ENCODE measurements at regions not wholly inside any gene's neighbourhood (a gene's known extent, or its start where the extent isn't known, plus 50 kb on each side); places are given as distances from the start of the nearest gene placed in this dataset.
"Not testable (repeated sequence)": the region's sequence is repeated elsewhere in the genome, so short reads cannot be mapped to it uniquely, and the experiment has no call there.

DNA sequence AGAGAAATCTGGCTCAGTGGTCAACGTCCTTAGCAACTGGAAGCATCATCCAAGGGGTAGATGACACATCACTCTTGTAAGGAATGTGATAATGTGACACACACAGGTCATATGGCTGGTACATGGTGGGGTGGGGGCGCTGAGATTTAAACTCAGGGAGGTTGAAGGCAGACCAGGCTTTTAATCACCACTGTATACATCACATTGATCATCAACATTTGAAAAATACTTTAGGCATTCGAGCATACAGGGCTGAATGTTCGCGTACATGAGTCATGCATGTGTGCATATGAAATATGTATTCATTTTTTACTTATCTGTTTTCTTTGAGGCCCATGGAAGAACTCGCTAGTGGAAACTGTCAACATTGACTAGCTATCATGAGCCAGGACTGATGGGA is 976.4 kb downstream of the VRK1 start:
- no peak for DNase-seq

DNA sequence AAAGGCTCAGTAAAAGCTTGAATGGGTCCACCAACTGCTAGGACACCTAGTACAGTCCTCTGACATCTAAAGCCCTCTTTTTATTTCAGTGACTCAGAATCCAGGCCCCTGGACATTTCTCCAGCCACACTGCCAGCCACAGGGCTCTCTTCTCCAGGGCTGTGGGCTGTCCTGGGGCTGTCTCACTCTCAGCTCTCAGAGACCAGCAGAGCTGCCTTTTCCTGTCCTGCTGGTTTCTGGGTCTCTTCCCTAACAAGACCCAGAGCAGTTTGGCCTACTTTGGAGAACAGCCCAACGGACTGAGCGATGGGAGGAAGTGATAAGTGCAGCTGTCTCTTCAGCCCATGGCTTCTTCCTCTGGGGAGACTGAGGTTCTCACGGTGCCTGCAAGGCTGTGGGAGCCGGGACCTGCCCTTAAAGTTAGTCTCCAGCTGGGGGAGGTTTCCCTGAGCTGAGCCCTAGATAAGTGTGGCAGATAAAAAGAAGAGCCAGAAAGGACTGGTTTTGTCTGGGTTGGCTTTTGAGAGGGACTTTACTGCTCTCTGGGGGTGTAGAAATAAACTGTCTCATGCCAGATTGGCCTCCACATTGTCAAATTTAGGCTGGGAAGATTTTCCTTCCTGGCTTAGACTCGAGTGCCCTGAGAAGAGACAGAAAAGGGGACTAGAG is 979.8 kb downstream of the VRK1 start:
- DNase-seq = no peak

DNA sequence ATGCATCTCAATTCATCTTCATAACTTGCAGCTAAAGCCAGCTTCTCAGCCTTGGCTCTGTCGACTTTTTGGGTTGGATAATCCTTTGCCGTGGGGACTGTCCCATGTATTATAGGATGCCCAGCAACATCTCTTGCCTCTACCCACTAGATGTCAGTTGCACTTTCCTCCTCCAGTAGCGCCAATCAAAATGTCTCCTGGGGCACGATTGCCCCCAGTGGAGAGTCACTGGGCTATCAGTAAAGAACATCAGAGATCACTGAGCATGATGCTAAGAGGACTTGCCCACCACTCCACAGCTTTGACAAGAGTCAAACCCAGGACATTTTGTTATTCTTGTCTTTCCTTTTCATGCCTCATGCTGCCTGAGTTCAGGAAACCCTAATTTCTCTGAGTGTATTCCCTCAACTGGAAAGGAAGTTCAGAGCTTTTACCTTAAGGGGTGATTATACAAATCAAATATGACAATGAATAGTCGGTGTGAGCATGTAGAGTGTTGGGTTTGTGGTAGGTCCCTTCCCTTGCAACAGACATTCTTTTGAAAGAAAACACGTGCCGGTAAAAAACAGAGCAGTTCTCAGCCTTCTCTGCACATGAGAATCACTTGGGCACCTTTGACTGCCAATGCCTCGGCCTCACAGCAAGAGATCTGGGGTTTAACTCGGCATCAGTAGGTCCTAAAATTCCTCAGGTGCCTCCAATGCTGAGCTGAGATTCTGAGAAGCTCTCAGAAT is 980.6 kb downstream of the VRK1 start:
- no peak for DNase-seq

DNA sequence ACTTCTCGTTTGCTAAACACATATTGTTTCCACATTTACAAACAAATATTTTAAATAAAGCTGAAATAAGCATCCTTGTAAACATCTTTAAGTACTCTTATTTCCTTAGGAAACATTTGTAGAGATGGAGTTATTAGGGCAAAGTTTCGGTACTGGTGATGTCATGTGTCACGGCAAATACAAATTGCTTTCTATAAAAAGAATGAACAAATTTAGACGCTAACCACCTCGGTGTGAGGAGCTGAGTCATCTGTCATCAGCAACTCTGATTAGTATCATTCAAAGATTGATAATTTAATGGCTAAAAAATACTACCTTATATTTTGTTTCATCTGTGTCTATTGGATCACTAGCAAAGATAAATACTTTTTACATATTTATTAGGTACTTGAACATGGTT is 982.0 kb downstream of the VRK1 start:
- DNase-seq = no peak

DNA sequence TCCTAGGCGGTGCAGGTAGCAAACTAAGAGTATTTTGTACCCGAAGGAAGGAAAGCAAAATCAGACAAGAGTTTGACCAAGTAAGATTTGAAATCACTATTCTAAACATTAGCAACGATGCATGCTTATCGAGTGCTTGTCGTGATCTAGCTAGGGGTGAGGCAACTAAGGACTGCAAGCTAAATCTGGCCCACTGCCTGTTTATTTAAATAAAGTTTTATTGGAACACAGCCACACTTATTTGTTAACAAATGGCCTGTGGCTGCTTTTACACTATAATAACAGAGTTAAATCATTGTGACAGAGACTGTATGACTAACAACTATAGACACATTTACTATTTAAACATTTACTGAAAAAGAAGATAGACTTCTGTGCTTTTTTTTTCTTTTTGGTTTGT is 983.6 kb downstream of the VRK1 start:
- DNase-seq = no peak

DNA sequence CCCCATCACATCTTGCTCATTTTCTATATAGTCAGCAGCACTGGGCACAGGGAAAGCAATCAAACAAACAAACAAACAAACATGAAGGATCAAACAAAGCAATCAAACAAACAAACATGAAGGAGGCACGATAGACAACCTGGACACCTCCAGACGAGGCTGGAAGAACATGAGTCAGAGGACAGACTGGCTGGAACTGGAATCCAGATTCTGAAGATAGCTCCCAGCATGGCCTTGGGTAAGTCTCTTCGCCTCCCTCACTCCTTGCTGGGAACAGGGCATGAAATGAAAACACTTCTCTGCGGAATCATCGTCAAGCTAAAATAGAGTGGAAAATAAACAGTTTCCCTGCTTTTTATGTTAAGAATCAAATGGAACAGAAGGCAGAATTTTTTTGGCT is 984.8 kb downstream of the VRK1 start:
- DNase-seq = no peak

DNA sequence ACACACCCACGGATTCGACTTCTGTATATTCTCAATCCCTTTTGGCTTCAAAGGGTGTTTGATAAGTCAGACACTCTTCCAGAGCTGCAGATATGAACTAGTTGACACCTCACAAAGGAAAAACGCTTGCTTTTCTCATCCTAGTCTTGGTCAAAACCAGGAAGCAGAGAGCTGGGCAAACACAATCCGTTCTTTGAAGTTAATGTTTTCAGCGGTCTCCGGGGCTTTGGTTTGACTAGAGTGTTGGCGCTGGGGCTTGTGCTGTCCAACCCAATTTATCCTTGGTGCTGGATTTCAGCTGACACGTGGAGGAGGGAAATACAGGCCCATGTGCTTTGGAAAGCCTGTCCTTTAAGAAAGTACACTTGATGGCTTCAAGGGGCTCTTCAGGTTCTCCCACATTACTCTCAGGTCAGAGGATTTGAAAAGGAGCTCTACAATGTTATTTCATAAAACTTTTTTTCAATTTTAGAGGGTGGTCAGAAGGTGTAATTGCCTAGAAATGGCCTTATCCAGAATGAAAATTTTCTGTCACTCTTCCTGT is 985.8 kb downstream of the VRK1 start:
- DNase-seq = no peak

DNA sequence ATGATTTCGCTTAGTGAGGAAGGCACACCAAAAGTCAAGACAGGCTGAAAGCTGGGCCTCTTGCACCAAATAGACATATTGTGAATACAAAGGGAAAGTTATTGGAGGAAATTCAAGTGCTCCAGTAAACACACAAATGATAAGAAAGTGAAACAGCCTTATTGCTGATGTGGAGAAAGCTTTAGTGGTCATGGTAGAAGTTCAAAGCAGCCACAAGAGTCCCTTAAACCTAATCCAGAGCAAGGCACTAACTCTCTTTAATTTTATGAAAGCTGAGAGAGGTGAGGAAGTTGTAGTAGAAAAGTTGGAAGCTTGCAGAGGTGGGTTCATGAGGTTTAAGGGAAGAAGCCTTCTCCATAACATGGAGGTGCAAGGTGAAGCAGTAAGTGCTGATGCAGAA is 988.3 kb downstream of the VRK1 start:
- no peak for DNase-seq

DNA sequence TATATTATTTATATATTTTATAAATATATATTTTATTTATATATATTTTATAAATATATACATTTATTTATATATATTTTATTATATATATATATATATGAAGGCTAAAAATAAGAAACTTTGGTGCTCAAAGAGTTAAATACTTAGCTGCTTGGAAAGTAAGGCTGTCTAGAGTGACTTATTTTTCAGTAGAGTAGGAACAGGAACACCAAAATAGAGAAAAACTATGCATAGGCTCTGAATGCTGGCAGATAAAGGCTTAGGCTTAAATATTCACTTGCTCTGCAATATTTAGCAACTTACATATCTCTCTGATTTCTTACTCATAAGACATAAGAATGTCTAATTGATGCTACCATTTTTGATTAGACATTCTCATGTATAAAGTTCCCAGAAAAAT is 991.2 kb downstream of the VRK1 start:
- no peak for DNase-seq

DNA sequence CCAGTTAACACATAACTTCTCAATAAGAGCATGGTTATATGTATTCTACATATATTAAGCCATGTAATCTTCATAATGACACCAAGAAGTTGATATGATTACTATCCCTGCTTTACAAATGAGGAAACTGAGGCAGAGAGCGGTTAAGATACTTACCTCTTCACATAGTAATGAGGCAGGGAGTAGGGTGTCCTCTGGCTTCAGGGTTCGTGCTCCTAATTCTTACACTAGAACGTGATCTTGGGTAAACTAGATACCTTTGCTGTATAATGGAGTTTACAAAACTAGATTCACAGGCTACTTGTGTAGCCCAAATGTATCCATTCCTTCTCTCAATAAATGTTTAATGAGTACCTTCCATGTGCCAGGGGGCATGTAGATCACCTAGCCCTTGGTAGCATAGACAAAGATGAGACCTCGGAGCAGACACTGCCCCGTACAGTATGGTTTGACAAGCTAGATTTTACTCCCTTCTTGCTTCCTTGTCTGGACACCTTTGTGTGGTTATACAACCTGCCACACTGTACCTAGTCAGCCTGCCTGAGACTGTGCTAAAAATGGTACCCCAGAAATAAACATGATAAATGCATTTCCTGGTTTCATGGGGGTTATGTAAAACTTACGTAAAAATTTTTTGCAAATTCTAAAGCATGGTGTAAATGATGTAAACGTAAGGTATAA is 991.8 kb downstream of the VRK1 start:
- DNase-seq = no peak

DNA sequence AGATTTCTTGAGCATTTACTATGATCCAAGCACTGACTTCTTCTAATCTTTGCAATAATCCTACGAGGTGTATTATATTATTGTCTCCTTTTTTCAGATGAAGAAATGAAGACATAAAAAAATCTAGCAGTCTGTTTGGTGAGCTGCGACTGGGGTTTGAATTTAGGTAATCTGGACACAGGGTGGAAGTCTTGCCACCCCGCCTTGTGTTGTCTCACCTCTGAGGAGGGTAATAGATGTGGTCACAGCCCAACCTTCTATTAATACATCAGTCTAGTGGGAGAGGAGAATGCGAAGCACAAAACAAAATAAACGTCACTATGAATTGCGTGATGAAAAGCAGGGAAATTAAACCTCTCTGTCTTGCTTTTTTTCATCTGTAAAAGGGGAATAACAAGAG is 993.9 kb downstream of the VRK1 start:
- DNase-seq = no peak

DNA sequence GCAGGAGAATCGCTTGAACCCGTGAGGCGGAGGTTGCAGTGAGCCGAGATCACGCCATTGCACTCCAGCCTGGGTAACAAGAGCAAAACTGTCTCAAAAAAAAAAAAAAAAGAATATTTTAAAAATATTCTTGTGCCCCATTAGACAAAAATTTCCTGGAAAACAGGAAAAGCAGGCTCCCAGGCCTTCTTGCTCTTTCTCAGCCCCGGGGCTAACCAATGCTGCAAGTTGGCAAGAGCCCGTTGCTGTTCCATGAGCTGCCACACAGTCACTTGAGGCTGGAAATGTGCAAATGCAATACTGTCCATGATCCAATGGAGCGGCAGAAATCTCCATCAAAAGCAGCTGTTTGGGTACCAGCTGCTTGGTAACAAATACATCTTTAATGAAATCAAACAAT is 994.7 kb downstream of the VRK1 start:
- DNase-seq = peak; percentile 14

DNA sequence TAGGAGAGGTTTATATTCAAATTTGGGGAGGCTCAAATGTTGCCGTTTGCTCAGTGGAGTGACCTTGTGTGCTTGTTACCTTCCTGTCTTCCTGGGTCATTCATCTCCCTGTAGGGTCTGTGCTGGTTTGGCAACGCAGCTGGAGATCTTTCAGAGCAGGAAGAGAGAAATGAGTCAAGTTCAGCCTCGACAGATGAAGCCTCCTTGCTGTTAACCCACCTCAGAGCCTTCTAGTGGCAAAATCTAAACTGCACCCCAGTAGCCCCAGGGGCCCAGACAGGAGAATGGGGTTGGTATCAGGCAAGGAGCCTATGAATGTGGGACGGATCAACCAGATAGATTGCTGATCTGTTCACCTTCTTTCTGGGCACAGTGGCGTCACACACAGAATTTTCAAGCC is 999.3 kb downstream of the VRK1 start:
- no peak for DNase-seq

DNA sequence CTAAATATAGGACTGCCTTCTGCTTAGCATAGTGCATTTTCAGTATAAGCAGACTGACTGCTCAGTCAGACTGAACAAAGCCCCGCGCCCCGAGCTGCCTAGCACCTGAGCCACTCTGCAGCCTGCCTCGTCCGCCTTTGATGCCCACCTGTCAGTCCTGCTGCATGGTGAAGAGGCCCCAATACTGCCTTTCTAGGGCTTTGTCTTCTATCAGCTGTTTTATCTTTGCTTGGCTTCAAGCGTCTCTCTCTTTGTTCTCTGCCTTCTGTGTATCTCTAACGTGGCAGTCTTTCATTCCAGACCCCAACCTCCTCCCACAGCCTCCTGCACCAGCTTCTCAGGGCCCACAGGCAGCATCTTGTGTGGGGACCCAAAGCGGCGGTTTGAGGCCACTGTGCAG is 1001.0 kb downstream of the VRK1 start:
- no peak for DNase-seq

DNA sequence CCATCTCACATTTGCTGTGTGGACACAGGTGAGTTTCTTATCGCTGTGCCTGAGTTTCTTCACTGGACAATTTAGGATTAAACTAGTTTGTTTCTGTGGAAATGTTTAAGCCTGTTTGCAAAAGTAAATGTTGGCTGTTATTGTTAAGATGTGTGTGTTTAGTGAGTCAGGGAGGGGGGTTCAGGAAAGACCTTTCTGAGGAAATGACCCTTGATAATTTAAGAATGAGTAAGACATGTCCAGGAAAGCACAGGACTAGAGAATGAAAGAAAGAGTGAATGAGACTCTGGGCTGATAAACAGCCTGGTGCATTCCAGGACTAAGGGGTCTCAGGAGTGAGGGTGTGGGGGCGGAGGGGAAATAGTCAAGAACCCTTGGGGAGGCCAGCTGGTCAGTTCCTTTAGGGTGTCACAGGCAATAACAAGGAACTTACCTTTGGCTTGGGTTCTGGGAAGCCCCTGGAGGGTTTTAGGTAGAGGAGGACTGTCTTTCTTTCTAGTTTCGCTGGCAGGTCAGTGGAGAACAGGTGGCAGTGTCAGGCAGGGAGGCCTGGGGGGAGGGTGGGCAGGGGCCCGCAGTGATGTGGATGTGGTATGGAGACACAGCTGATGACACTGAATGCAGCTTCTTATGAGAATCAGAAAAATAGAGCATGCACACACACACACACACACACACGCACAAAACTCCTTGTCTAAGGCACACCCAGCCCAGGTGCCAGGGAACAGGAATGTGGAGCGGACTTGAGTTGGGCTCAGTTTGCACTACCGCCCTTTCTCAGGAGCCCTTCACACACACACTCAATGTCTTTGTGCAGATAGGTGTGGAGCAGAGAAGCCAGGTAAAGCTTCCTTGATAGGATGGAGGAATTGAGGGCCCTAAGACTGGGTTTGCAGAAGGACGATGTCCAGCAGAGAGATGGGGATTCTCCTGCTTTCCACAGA is 1005.5 kb downstream of the VRK1 start:
- no peak for DNase-seq

DNA sequence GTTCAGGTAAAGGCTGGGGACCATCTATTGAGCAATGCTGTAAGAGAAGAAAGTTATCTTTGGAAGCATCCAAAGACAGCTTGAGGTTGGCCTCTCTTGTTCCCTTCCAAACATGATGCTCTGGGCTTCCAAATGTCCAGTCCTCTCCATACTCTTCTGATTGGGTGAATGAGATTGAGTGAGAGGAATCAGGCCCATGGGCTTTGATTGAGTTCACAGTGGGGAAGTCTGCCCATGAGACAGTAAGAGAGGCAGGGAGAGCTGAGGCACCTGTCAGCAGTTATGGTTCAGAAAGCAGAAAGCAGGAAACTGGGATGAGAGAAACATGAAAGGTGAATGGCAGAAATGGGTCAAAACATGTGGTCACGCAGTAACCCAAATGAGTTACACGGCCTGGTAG is 1006.9 kb downstream of the VRK1 start:
- no peak for DNase-seq

DNA sequence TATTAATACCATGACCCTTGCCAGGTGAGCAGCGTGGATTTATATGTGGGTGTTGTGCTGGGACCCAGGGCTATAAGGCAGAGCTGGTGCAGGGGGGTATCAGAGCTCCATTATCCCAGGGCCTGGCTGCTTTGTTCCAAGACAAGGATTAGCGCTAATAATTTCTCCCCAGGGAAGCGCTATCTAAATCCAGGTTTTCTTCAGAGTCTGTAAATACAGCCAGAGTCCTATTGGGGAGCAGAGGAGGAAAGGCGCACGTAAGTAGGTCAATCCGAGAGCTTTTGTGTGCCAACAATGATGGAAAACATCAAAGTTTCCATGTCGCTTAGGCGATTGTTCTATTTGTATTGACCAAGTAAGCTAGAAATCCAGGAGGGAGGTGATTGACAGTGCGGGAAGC is 1009.7 kb downstream of the VRK1 start:
- no peak for DNase-seq

DNA sequence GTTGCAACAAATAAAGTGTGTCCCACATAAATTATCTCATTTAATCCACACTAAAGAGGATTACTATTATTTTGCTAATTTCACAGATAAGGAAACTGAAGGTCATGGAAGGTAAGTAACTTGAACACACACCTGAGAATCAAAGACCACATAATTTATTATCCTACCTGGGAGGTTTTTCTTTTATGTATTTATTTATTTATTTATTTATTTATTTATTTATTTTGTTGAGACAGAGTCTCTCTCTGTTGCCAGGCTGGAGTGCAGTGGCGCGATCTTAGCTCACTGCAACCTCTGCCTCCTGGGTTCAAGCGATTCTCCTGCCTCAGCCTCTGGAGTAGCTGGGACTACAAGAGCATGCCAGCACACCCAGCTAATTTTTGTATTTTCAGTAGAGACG is 1011.4 kb downstream of the VRK1 start:
- not testable (repeated sequence) for DNase-seq

DNA sequence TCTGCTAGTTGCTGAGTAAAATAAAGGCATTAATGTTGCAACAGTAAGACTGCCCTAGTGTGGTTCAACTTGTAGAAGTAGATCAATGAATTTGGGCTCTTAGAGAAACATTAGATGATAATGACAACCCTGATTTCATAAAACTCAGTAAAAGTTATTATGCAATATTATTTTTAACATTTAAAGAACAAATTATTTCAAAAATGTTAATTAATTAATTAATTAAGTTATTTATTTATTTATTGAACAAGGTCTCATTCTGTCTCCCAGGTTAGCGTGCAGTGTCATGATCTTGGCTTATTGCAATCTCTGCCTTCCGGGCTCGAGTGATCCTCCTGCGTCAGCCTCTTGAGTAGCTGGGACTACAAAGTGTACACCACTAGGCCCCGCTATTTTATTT is 1016.4 kb downstream of the VRK1 start:
- DNase-seq = no peak

DNA sequence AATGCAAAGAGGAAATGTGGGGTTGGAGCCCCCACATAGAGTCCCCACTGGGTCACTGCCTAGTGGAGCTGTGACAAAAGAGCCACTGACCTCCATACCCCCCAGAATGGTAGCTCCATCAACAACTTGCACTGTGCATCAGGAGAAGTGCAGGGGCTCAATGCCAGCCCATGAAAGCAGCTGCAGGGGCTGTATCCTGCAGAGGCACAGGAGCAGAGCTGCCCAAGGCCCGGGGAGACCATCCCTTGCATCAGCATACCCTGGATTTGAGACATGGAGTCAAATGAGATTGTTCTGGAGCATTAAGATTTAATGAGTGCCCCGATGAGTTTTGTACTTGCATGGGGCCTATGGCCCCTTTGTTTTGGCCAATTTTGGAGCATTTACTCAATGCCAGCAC is 1023.6 kb downstream of the VRK1 start:
- DNase-seq = no peak

DNA sequence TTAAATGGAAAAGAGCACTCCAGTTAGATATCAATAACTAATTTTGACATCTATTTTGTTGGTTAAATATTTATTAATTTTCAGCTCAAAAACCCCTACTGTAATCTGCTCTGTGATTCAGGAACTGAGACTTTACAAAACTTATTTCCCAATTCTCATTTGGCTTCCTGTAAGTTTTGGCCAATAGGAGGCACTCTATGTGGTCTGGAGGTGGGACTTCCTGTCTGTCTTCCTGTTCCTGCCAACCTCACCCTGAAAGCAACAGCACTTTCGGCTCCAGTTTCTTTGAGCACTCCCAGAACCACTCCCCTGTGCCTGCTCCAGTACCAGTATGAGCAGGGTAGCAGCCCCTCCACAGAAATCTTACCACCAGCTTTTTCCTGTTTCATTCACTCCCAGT is 1027.0 kb downstream of the VRK1 start:
- no peak for DNase-seq

DNA sequence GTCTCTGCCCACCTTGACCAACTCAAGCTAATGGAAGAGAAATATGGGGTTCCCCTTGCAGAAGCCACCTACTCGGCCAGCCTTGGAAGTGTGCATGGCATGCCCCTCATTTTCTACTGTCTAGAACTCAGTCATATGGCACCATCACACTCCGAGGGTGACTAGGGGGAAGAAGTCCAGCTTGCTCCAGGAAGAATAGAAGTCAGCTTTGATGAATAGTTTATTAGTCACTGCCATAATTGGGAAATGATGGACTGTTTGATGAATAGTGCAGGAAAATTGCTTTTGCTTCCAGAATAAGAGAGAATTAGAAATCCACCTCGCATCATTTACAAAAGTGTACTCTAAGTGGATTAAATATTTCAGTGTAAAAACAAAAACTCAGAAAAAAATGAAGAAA is 1030.6 kb downstream of the VRK1 start:
- no peak for DNase-seq

DNA sequence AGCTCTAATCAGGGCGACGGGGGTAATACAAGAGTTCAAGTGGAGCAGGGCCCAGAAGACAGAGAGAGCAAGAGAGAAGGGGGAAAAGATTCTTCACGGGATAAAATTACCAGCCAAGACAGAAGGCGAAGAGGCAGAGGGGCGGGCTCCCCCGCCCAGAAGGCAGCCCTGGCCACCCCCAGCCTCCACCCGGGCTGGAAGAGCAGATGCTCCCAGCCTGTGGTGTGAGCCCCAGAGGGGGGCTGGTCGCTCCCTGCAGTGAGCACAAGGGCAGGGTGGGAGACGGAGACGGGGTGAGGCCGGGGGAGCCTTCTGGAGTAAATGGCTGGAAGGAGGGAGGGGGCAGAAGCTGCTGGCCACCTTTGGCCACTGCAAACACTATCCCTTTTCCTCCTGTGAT is 1035.6 kb downstream of the VRK1 start:
- DNase-seq = no peak

All from NCI-H774 (cell line).